KMS-11 (cell line): ENCODE measurements at regions not wholly inside any gene's neighbourhood (a gene's known extent, or its start where the extent isn't known, plus 50 kb on each side); places are given as distances from the start of the nearest gene placed in this dataset.

Source experiments
- H2AFZ ChIP-seq: fragments of 200-600 bp; sonication (generic); 2 replicates; pipeline ENCODE4 v1.6.1; 2016; ENCODE audit warnings: antibody characterized with exemption, mixed run types, low read depth
- H3K27ac ChIP-seq: fragments of 200-600 bp; sonication (generic); 2 replicates; pipeline ENCODE4 v1.6.1; 2016; ENCODE audit warnings: mild to moderate bottlenecking, mixed run types
- H3K27me3 ChIP-seq: fragments of 200-600 bp; sonication (generic); 2 replicates; pipeline ENCODE4 v1.6.1; 2017; ENCODE audit warnings: mild to moderate bottlenecking, low read depth, mixed run types, moderate library complexity; ENCODE audit not compliant: insufficient read depth
- H3K36me3 ChIP-seq: fragments of 200-600 bp; sonication (generic); 2 replicates; pipeline ENCODE4 v1.6.1; 2017; ENCODE audit warnings: mild to moderate bottlenecking, mixed run types; ENCODE audit not compliant: insufficient read depth
- H3K4me1 ChIP-seq: fragments of 200-600 bp; sonication (generic); 2 replicates; pipeline ENCODE4 v1.6.1; 2016; ENCODE audit warnings: mild to moderate bottlenecking, low read depth, mixed run types; ENCODE audit not compliant: poor library complexity, severe bottlenecking
- H3K4me2 ChIP-seq: fragments of 200-600 bp; sonication (generic); 2 replicates; pipeline ENCODE4 v1.7.0; 2016; ENCODE audit warnings: mild to moderate bottlenecking, mixed run types
- H3K4me3 ChIP-seq: fragments of 200-600 bp; sonication (generic); IDR thresholded peaks from 2 replicates; pipeline ENCODE4 v1.6.1; 2017; ENCODE audit warnings: low read depth, low read length, mixed read lengths; ENCODE audit not compliant: insufficient read depth
- H3K79me2 ChIP-seq: fragments of 200-600 bp; sonication (generic); 2 replicates; pipeline ENCODE4 v1.6.1; 2016; ENCODE audit warnings: low read depth, mixed run types; ENCODE audit not compliant: insufficient read depth
- H3K9ac ChIP-seq: fragments of 200-600 bp; sonication (generic); 2 replicates; pipeline ENCODE4 v1.6.1; 2016; ENCODE audit warnings: mild to moderate bottlenecking, mixed run types
- H4K20me1 ChIP-seq: fragments of 200-600 bp; sonication (generic); 2 replicates; pipeline ENCODE4 v1.6.1; 2016; ENCODE audit warnings: mild to moderate bottlenecking, mixed run types; ENCODE audit not compliant: insufficient read depth
- TF ChIP-seq, protein P1 (sequence below): fragments of 200-600 bp; sonication (generic); conservative IDR thresholded peaks from 2 replicates; pipeline ENCODE4 v1.6.1; 2017; ENCODE audit warnings: low read depth, mild to moderate bottlenecking, antibody characterized with exemption, low read length, moderate library complexity, mixed read lengths

DNA sequence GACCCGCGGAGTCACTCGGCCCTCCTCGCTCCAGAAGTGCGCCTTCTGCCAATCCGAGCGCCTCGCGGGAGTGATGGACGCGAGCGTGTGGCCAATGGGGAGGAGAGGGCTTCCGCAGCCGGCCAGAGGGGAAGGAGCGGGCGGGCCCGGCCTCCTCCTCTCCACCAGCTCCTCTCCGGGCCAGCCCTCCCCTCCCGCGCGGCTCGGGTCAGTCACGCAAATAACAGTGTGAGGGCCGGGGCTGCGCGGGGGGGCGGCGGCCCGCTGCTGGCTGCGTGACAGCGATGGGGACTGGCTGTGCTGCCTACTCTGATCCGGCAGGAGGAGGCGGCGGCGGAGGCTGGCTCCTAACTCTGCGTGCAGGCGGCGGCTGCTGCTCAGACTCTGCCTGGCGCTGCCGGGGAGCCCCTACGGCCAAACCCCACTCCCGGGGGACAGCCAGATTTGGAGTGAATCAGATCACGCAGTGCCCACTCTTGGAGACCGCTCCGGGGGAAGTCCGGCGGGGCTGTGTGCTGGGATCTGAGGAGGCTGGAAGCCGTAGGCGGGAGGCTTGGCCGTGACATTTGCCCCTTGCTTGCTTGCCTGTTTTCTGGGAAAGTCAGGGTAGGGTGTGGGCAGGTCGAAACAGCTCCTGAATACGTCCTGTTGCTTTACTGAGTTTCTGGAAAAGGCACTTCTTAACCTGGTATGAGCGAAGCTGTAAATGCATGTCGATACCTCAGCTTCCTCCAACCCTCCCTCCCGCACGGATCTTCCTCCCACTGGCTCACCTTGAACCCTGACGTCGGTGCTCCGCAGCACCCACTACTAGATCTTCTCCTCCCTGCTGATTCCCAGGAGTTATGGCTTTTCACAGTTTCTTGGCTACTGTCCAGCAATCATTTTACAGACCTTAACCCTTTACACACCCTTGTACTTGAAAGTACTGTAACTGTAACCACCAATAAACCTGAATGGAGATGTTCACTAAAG lies 97.9 kb upstream of the SERTAD2 start:
- no peaks in the 10 kb centered on the region for H3K79me2 ChIP-seq
- peak overlapping the region; percentile 81 for H3K4me2 ChIP-seq
- peak overlapping the region; percentile 60 for H3K27ac ChIP-seq
- peak overlapping the region; percentile 93 for H3K4me3 ChIP-seq
- TF ChIP-seq, protein P1, sequence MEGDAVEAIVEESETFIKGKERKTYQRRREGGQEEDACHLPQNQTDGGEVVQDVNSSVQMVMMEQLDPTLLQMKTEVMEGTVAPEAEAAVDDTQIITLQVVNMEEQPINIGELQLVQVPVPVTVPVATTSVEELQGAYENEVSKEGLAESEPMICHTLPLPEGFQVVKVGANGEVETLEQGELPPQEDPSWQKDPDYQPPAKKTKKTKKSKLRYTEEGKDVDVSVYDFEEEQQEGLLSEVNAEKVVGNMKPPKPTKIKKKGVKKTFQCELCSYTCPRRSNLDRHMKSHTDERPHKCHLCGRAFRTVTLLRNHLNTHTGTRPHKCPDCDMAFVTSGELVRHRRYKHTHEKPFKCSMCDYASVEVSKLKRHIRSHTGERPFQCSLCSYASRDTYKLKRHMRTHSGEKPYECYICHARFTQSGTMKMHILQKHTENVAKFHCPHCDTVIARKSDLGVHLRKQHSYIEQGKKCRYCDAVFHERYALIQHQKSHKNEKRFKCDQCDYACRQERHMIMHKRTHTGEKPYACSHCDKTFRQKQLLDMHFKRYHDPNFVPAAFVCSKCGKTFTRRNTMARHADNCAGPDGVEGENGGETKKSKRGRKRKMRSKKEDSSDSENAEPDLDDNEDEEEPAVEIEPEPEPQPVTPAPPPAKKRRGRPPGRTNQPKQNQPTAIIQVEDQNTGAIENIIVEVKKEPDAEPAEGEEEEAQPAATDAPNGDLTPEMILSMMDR: 0 out of 2 replicates have a peak, but pooled peaks have one; percentile 18
- no peaks in the 10 kb centered on the region for H3K27me3 ChIP-seq
- peak overlapping the region; percentile 80 for H3K9ac ChIP-seq
- no peaks in the 10 kb centered on the region for H4K20me1 ChIP-seq
- peaks cover 27% of the 10 kb centered on the region for H3K4me1 ChIP-seq
- H3K36me3 ChIP-seq: no peaks in the 10 kb centered on the region
- peak overlapping the region; percentile 100 for H2AFZ ChIP-seq

DNA sequence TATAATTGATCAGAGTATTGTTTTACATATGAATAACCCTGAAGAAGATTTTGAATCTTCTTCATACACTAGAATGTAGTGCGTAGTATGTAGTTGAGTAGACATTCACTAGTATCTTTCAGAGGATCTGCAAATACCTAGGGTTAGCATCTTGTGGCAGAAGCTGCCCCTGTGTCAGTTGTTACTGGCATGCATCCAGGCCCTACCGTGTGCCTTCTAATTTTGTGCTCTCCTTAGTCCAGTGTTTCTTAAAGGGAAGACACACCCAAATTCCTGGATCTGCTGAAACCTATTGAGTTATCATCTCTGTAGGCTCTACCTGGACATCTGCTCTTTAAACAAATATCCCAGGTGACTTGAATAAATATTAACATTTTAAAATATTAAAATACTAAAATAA lies 99.7 kb upstream of the SERTAD2 start:
- TF ChIP-seq, protein P1: no peak
- no peak overlapping the region for H3K4me3 ChIP-seq
- no peaks in the 10 kb centered on the region for H3K36me3 ChIP-seq
- H3K4me1 ChIP-seq: peaks cover 26% of the 10 kb centered on the region
- H4K20me1 ChIP-seq: no peaks in the 10 kb centered on the region
- H3K4me2 ChIP-seq: no peak overlapping the region
- H3K27me3 ChIP-seq: no peaks in the 10 kb centered on the region
- no peak overlapping the region for H2AFZ ChIP-seq
- H3K9ac ChIP-seq: no peak overlapping the region
- no peaks in the 10 kb centered on the region for H3K79me2 ChIP-seq
- no peak overlapping the region for H3K27ac ChIP-seq

DNA sequence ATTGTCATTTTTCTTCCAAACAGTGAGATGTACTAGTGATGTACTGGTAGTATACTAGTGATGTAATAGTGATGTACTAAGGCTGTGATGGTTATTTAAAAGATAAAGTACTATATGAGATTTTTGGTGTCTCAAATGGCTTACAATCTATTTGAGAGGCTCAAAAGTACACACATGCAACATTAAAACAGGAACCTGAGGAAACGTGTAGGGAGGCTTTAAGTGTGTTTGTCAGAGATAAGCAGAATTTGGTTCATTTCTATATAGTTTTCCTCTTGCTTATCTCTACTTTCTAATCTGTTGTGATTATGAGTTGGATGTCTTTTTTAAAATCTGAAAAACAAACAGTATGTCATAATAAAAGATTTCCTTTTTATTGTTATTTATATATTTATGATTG lies 100.9 kb upstream of the SERTAD2 start:
- TF ChIP-seq, protein P1: no peak
- Histone ChIP-seq H3K4me3 (no peak overlapping the region), H3K9ac (no peak overlapping the region), H3K36me3 (no peaks in the 10 kb centered on the region), H3K27me3 (no peaks in the 10 kb centered on the region), H3K27ac (no peak overlapping the region), H2AFZ (no peak overlapping the region), H3K79me2 (no peaks in the 10 kb centered on the region), H4K20me1 (no peaks in the 10 kb centered on the region), H3K4me2 (no peak overlapping the region), H3K4me1 (peaks cover 14% of the 10 kb centered on the region)

DNA sequence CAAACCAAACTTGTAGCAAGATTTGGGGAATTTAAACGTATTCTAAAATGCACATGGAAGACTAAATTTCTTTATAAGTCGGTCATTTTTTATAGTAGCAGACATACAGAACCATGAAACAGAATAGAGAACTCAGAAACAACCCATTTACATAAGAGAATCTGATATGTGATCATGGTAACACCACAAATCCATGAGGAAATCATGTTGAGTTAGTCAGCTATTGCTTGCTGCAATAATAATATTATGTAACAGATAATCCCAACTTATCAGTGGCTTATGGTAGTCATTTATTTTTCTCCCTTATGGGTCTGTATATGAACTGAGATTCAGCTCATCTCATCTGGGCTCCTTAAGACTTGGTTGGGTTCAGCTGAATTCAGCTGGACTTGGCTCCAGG lies 103.4 kb upstream of the SERTAD2 start:
- Histone ChIP-seq H3K4me3 (no peak overlapping the region), H3K27me3 (no peaks in the 10 kb centered on the region), H3K4me1 (peaks cover 8% of the 10 kb centered on the region), H2AFZ (no peak overlapping the region), H3K4me2 (no peak overlapping the region), H3K27ac (no peak overlapping the region), H3K36me3 (no peaks in the 10 kb centered on the region), H4K20me1 (no peaks in the 10 kb centered on the region), H3K9ac (no peak overlapping the region), H3K79me2 (no peaks in the 10 kb centered on the region)
- TF ChIP-seq, protein P1: no peak
